Epithelial cell of proximal tubule (primary cell): ENCODE measurements at regions not wholly inside any gene's neighbourhood (a gene's known extent, or its start where the extent isn't known, plus 50 kb on each side); places are given as distances from the start of the nearest gene placed in this dataset.

Experiments
- DNase-seq: peaks from one replicate; pipeline ENCODE4 v3.0.0-alpha.2; 2011; ENCODE audit warnings: low read depth
- H3K4me3 ChIP-seq: 2 replicates; pipeline ENCODE4 v1.5.1; 2011; ENCODE audit warnings: low read depth, mild to moderate bottlenecking, low read length
- TF ChIP-seq, protein P1 (sequence below): conservative IDR thresholded peaks from 2 replicates; pipeline ENCODE4 v1.5.1; 2012; ENCODE audit warnings: low read depth, mild to moderate bottlenecking, low read length

DNA sequence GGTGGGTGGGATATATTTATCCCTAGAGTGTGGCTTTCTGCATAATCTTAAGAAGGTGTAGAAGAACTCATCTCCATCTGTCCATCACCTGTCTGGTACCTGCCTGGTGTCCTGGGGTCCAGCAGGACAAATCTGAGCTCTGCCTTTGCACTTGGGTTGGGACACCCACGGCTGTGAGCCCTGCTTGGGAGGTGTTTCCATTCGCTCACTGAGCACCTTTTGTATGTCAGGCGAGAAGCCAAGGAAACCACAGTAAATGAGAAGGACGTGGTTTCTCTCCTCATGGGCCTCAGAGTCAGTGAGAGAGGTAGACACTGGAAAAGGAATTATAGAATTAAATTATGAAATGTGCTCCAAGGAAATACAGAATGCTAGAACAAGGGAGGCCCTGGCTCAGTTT is 555.9 kb downstream of the MIAT start:
- no peak overlapping the region for H3K4me3 ChIP-seq
- TF ChIP-seq, protein P1, sequence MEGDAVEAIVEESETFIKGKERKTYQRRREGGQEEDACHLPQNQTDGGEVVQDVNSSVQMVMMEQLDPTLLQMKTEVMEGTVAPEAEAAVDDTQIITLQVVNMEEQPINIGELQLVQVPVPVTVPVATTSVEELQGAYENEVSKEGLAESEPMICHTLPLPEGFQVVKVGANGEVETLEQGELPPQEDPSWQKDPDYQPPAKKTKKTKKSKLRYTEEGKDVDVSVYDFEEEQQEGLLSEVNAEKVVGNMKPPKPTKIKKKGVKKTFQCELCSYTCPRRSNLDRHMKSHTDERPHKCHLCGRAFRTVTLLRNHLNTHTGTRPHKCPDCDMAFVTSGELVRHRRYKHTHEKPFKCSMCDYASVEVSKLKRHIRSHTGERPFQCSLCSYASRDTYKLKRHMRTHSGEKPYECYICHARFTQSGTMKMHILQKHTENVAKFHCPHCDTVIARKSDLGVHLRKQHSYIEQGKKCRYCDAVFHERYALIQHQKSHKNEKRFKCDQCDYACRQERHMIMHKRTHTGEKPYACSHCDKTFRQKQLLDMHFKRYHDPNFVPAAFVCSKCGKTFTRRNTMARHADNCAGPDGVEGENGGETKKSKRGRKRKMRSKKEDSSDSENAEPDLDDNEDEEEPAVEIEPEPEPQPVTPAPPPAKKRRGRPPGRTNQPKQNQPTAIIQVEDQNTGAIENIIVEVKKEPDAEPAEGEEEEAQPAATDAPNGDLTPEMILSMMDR: no peak
- no peak for DNase-seq

DNA sequence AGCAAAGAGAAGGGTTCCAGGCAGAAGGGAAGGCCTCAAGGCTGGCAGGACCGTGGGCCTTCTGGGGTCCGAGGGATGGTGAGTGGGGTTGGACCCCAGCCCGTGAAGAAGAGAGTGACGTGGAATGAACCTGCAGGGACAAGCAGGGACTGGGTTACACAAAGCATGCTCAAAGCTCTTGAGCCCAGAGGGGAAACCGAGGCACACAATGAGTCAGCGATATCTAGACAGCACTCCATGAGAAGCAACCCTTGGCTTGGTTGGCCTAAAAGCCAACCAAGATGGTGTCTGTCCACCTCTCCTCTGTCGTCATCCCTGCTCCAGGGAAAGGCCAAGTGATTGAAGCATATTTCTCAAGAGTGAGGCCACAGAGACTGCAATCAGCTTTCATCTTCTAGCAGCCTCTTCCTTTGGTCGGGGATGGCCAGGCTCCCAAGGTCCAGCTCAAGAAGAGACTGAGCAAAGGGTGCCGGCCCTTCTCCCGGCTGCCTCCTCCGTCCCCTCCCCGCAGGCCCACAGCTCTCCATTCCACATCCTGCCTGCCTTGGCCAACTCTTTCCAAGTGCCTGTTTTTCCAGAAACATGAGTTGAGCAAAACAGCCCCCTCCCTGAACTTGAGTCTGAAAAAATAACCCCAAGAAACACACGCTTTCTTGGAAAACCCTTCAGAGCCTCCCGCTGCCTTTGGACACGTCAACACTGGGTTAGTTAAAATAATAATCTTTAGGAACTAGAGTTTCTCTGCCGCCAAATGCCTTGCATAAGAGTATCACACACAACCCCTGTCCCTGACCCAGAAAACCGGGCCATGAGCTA is 556.6 kb downstream of the MIAT start:
- H3K4me3 ChIP-seq: no peak overlapping the region
- TF ChIP-seq, protein P1: no peak
- DNase-seq: no peak

DNA sequence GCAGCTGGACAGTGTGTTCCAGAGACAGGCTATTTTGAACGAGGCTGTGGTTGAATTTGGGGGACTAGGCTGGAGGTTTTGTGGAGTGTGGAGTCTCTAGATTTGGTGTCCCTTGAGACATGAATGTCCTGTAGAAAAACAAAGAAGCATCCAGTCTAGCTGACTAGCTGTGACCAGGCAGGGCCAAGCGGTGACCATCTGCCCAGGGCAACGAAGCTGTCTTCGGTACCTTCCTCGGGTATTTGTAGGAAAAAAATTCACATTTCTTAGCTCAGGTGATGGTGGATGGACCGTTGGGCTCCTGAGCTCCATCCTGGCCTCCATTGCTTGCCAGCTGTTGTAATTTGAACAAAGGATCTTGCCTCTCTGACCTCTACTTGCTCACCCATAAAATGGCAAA is 557.3 kb downstream of the MIAT start:
- TF ChIP-seq, protein P1: no peak
- H3K4me3 ChIP-seq: no peak overlapping the region
- no peak for DNase-seq

DNA sequence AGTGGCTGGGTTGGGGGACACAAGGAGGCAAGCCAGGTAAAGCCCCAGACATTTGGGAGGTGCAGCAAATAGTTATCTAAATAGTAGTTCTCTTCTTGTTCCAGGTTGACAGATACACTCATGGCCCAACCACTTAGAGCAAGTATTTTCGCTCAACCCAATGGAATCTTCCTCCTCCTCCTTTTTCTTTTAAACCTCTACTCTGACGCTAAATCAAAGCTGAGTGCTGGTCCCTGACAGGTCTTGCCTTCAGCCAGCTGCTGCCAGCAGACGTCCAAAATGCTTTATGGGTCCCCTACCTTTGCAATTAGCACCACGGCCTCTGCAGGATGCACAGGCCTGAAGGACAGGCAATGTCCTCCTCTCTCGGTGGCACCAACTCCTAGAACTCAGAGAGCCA is 558.5 kb downstream of the MIAT start:
- DNase-seq: no peak
- TF ChIP-seq, protein P1: no peak
- H3K4me3 ChIP-seq: no peak overlapping the region

DNA sequence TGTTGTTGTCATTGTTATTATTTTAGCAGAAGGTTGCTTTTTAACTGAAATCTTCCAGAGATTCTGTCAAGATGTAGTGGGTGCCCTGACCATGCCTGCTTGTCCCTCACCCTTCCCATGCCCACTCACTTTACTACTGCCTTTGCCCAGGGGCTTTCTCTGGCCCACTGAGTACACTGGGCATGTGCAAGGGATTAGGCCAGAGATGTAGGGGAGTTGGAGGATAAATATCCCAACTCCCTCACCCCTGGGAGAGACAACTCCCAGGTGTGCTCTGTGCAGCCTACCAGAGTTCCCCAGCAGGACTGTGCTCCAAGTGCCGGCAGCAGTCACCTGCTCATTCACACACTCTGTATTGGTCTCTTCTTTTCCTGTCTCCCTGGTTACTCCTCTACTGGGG is 559.1 kb downstream of the MIAT start:
- DNase-seq: no peak
- TF ChIP-seq, protein P1: no peak

DNA sequence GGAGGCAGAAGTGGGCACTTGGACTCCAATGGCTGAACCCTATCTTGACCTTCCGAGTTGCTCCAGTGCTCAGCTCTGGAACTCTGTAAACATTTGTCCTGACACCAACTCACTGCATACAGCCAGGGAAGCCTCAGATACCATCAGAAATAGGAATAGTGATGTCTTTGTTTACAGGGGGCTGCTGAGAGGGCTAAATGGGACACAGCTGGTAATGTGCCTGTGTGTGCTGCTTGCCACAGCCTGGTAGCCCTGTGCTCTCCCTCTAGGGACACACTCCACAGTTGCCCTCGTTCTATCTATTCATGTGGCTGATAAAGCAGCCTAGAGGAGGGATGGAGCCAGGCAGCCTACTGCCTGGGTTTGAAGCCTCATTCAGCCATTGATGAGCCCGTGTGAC is 559.8 kb downstream of the MIAT start:
- H3K4me3 ChIP-seq: no peak overlapping the region
- TF ChIP-seq, protein P1: no peak
- DNase-seq: no peak

More for the DNA sequence above, 559.1 kb downstream of the MIAT start:
- no peak overlapping the region for H3K4me3 ChIP-seq
